Neural cell (in vitro differentiated cells): ENCODE measurements at regions not wholly inside any gene's neighbourhood (a gene's known extent, or its start where the extent isn't known, plus 50 kb on each side); places are given as distances from the start of the nearest gene placed in this dataset.

Source experiments
- H2AFZ ChIP-seq: fragments of 200-600, 300-800 bp; sonication (generic), shearing (Covaris generic); 2 replicates; pipeline ENCODE4 v1.6.0; 2014; ENCODE audit warnings: low read depth, mild to moderate bottlenecking, antibody characterized with exemption, low read length, moderate library complexity
- H3F3A ChIP-seq: fragments of 200-600 bp; shearing (Covaris generic); 2 replicates; pipeline ENCODE4 v1.6.1; 2016; ENCODE audit warnings: mild to moderate bottlenecking, moderate library complexity, mixed read lengths, antibody characterized with exemption, low read length; ENCODE audit not compliant: insufficient read depth, poor library complexity, severe bottlenecking
- H3K27ac ChIP-seq: fragments of 200-600, 300-800 bp; sonication (generic), shearing (Covaris generic); 2 replicates; pipeline ENCODE4 v1.5.1; 2014; ENCODE audit warnings: mild to moderate bottlenecking, low read length, moderate library complexity
- H3K27me3 ChIP-seq: fragments of 300-800, 200-600 bp; sonication (generic), shearing (Covaris generic); 2 replicates; pipeline ENCODE4 v1.6.0; 2014; ENCODE audit warnings: mild to moderate bottlenecking, low read depth, low read length, moderate library complexity; ENCODE audit not compliant: insufficient read depth
- H3K36me3 ChIP-seq: fragments of 300-800, 200-600 bp; sonication (generic), shearing (Covaris generic); 2 replicates; pipeline ENCODE4 v1.5.1; 2014; ENCODE audit warnings: mild to moderate bottlenecking, antibody characterized with exemption, low read length, moderate library complexity; ENCODE audit not compliant: insufficient read depth
- H3K4me2 ChIP-seq: fragments of 300-800, 200-600 bp; sonication (generic), shearing (Covaris generic); 2 replicates; pipeline ENCODE4 v1.6.0; 2014; ENCODE audit warnings: mild to moderate bottlenecking, low read length
- H3K4me3 ChIP-seq: fragments of 300-800, 200-600 bp; sonication (generic), shearing (Covaris generic); 2 replicates; pipeline ENCODE4 v1.5.1; 2014; ENCODE audit warnings: mild to moderate bottlenecking, low read length, moderate library complexity
- H3K79me2 ChIP-seq: fragments of 200-600 bp; shearing (Covaris generic); replicated peaks from 2 replicates; pipeline ENCODE4 v1.6.0; 2014; ENCODE audit warnings: mild to moderate bottlenecking, low read length, moderate library complexity; ENCODE audit not compliant: insufficient read depth
- H3K9ac ChIP-seq: fragments of 300-800, 200-600 bp; sonication (generic), shearing (Covaris generic); 2 replicates; pipeline ENCODE4 v1.6.1; 2016; ENCODE audit warnings: mild to moderate bottlenecking, low read length, mixed read lengths
- H3K9me2 ChIP-seq: fragments of 200-600 bp; shearing (Covaris generic); 2 replicates; pipeline ENCODE4 v1.6.1; 2016; ENCODE audit warnings: mild to moderate bottlenecking, low read length, mixed read lengths; ENCODE audit not compliant: insufficient read depth
- H3K9me3 ChIP-seq: fragments of 200-600, 300-800 bp; sonication (generic), shearing (Covaris generic); 2 replicates; pipeline ENCODE4 v1.6.1; 2016; ENCODE audit warnings: mild to moderate bottlenecking, mixed run types, low read length, moderate library complexity, mixed read lengths
- H4K20me1 ChIP-seq: fragments of 200-600 bp; shearing (Covaris generic); 2 replicates; pipeline ENCODE4 v1.6.1; 2016; ENCODE audit warnings: mild to moderate bottlenecking, mixed run types; ENCODE audit not compliant: insufficient read depth
- EP300 ChIP-seq: fragments of 450-650 bp; conservative IDR thresholded peaks from 2 replicates; pipeline ENCODE4 v1.6.1; 2014; ENCODE audit warnings: antibody characterized with exemption, mild to moderate bottlenecking, moderate library complexity; ENCODE audit not compliant: poor library complexity, severe bottlenecking
- EZH2 ChIP-seq: fragments of 200-600, 300-800 bp; shearing (Covaris generic), sonication (generic); IDR thresholded peaks from 2 replicates; pipeline ENCODE4 v1.6.1; 2014; ENCODE audit warnings: antibody characterized with exemption, low read length, borderline replicate concordance, mild to moderate bottlenecking; ENCODE audit not compliant: insufficient read depth, poor library complexity, severe bottlenecking
- MXI1 ChIP-seq: fragments of 450-650 bp; conservative IDR thresholded peaks from 2 replicates; pipeline ENCODE4 v1.6.1; 2014; ENCODE audit warnings: antibody characterized with exemption, mild to moderate bottlenecking; ENCODE audit not compliant: poor library complexity, severe bottlenecking
- POLR2AphosphoS5 ChIP-seq: IDR thresholded peaks from 2 replicates; pipeline ENCODE4 v1.6.1; 2012
- RAD21 ChIP-seq: fragments of 450-650 bp; conservative IDR thresholded peaks from 2 replicates; pipeline ENCODE4 v1.6.1; 2014; ENCODE audit warnings: antibody characterized with exemption, mild to moderate bottlenecking, moderate library complexity
- SMC3 ChIP-seq: fragments of 450-650 bp; conservative IDR thresholded peaks from 2 replicates; pipeline ENCODE4 v1.6.1; 2014; ENCODE audit warnings: antibody characterized with exemption, mild to moderate bottlenecking, moderate library complexity; ENCODE audit not compliant: poor library complexity
- TAF1 ChIP-seq: IDR thresholded peaks from 2 replicates; pipeline ENCODE4 v1.6.1; 2012; ENCODE audit warnings: low read depth
- TF ChIP-seq, protein P1 (sequence below): fragments of 450-650 bp; IDR thresholded peaks from 2 replicates; pipeline ENCODE4 v1.5.1; 2014; ENCODE audit warnings: antibody characterized with exemption, mild to moderate bottlenecking, moderate library complexity; ENCODE audit not compliant: poor library complexity, severe bottlenecking
- TF ChIP-seq, protein P2 (sequence below): IDR thresholded peaks from 2 replicates; pipeline ENCODE4 v1.6.1; 2012; ENCODE audit warnings: borderline replicate concordance

DNA sequence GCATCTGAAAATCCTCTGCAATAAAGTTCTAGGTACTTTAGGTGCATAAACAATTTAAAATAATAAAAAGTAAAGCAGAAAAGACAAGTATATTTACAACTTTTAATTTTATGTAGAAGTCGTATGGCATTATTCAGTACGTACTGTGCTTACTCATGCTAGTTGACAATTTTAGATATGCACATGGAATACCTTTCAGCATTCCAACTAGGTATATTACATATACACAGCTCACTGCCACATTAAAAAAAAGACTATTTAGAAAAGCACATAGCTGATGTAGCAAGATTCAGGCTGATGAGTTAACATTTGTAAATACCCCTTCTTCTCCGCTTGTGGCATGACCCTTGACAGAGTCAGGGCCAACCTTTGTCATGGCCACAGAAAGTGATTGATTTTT is 171.2 kb downstream of the FBXO15 start:
- H3K9ac ChIP-seq: no peak overlapping the region
- H3K9me2 ChIP-seq: no peaks in the 10 kb centered on the region
- H3K27ac ChIP-seq: no peak overlapping the region
- no peak overlapping the region for H3K4me3 ChIP-seq
- H3K36me3 ChIP-seq: no peaks in the 10 kb centered on the region
- H3K4me2 ChIP-seq: no peak overlapping the region
- H4K20me1 ChIP-seq: no peaks in the 10 kb centered on the region
- H3K79me2 ChIP-seq: no peaks in the 10 kb centered on the region
- H3K9me3 ChIP-seq: no peaks in the 10 kb centered on the region
- no peak for TF ChIP-seq MXI1
- no peak for TF ChIP-seq TAF1
- no peak overlapping the region for H2AFZ ChIP-seq
- no peaks in the 10 kb centered on the region for H3K27me3 ChIP-seq
- no peaks in the 10 kb centered on the region for H3F3A ChIP-seq

DNA sequence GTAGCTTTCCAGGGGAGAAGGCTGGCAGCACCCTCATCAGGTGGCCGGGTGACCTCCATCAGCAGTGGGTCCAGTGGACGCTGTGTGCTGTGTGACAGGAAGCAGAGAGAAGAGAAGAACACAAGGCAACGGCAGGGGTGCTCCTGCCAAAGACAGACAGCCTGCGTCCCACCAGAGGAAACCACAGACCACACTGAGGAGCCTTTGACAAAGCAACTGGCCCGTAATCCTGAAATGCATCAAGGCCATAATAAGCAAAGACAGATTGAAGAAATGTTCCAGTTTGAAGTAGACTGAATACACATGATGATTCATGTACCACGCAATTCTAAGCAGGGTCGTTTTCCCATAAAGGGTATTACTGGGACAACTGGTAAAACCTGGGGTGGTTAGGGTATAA is 172.4 kb downstream of the FBXO15 start:
- no peak for TF ChIP-seq POLR2AphosphoS5
- Histone ChIP-seq H3K4me2 (no peak overlapping the region), H3K9ac (no peak overlapping the region), H4K20me1 (no peaks in the 10 kb centered on the region), H3K79me2 (no peaks in the 10 kb centered on the region), H3K36me3 (no peaks in the 10 kb centered on the region), H3K27me3 (no peaks in the 10 kb centered on the region), H3K4me3 (no peak overlapping the region), H3K9me3 (no peaks in the 10 kb centered on the region), H3K9me2 (no peaks in the 10 kb centered on the region), H3K27ac (no peak overlapping the region), H2AFZ (no peak overlapping the region), H3F3A (no peaks in the 10 kb centered on the region)

DNA sequence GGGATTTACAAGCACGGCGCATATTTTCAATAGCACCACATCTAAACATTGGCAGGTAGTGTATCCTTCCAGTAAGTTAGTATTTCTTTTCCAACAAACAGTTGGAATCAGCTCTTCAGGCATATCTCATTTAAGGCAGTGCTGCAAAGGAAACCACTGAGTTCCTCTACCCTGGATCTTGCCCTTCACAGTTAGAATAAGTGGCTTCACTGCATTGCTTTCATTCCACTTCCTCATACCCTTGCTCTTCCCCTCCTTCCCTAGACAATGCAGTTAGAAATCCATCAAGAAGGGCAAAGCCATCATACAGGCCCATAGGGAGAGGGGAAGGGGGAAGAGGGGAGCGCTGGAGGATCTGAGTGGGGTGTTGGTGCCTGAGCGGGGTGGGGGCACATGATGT is 173.7 kb downstream of the FBXO15 start:
- no peaks in the 10 kb centered on the region for H3K27me3 ChIP-seq
- no peak for TF ChIP-seq EP300
- TF ChIP-seq TAF1: no peak
- TF ChIP-seq MXI1: no peak
- no peak for TF ChIP-seq EZH2
- TF ChIP-seq, protein P1, sequence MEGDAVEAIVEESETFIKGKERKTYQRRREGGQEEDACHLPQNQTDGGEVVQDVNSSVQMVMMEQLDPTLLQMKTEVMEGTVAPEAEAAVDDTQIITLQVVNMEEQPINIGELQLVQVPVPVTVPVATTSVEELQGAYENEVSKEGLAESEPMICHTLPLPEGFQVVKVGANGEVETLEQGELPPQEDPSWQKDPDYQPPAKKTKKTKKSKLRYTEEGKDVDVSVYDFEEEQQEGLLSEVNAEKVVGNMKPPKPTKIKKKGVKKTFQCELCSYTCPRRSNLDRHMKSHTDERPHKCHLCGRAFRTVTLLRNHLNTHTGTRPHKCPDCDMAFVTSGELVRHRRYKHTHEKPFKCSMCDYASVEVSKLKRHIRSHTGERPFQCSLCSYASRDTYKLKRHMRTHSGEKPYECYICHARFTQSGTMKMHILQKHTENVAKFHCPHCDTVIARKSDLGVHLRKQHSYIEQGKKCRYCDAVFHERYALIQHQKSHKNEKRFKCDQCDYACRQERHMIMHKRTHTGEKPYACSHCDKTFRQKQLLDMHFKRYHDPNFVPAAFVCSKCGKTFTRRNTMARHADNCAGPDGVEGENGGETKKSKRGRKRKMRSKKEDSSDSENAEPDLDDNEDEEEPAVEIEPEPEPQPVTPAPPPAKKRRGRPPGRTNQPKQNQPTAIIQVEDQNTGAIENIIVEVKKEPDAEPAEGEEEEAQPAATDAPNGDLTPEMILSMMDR: no peak
- no peak for TF ChIP-seq RAD21
- no peak for TF ChIP-seq POLR2AphosphoS5
- no peak for TF ChIP-seq SMC3
- TF ChIP-seq, protein P2, sequence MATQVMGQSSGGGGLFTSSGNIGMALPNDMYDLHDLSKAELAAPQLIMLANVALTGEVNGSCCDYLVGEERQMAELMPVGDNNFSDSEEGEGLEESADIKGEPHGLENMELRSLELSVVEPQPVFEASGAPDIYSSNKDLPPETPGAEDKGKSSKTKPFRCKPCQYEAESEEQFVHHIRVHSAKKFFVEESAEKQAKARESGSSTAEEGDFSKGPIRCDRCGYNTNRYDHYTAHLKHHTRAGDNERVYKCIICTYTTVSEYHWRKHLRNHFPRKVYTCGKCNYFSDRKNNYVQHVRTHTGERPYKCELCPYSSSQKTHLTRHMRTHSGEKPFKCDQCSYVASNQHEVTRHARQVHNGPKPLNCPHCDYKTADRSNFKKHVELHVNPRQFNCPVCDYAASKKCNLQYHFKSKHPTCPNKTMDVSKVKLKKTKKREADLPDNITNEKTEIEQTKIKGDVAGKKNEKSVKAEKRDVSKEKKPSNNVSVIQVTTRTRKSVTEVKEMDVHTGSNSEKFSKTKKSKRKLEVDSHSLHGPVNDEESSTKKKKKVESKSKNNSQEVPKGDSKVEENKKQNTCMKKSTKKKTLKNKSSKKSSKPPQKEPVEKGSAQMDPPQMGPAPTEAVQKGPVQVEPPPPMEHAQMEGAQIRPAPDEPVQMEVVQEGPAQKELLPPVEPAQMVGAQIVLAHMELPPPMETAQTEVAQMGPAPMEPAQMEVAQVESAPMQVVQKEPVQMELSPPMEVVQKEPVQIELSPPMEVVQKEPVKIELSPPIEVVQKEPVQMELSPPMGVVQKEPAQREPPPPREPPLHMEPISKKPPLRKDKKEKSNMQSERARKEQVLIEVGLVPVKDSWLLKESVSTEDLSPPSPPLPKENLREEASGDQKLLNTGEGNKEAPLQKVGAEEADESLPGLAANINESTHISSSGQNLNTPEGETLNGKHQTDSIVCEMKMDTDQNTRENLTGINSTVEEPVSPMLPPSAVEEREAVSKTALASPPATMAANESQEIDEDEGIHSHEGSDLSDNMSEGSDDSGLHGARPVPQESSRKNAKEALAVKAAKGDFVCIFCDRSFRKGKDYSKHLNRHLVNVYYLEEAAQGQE: no peak
- H4K20me1 ChIP-seq: no peaks in the 10 kb centered on the region
- H3F3A ChIP-seq: no peaks in the 10 kb centered on the region
- H3K9me3 ChIP-seq: no peaks in the 10 kb centered on the region
- H3K36me3 ChIP-seq: no peaks in the 10 kb centered on the region
- H3K79me2 ChIP-seq: no peaks in the 10 kb centered on the region
- H3K27ac ChIP-seq: no peak overlapping the region
- no peak overlapping the region for H3K4me2 ChIP-seq
- H3K4me3 ChIP-seq: no peak overlapping the region
- H3K9ac ChIP-seq: no peak overlapping the region
- H3K9me2 ChIP-seq: no peaks in the 10 kb centered on the region
- H2AFZ ChIP-seq: no peak overlapping the region
